ENCODE measurements at regions not wholly inside any gene's neighbourhood (a gene's known extent, or its start where the extent isn't known, plus 50 kb on each side); places are given as distances from the start of the nearest gene placed in this dataset.

- no peak overlapping the region for H3K4me3 ChIP-seq (ENCODE audit: low read depth, low read length)
- TF ChIP-seq CTCF (IDR thresholded peaks at IDR 0.05; ENCODE audit: low read depth, low read length, missing control alignments), result no peak
- DNase-seq (ENCODE audit: low read depth), result no peak
Measured at GRCh38 chr13:86003029-86003428, 203.8 kb upstream of the SLITRK6 start.

GRCh38 chr13:86000546-86000945 lies 201.3 kb upstream of the SLITRK6 start:
- no peak overlapping the region for H3K4me3 ChIP-seq (ENCODE audit: low read depth, low read length)
- no peak for DNase-seq (ENCODE audit: low read depth)
- no peak for TF ChIP-seq CTCF (IDR thresholded peaks at IDR 0.05; ENCODE audit: low read depth, low read length, missing control alignments)

- no peak for DNase-seq (ENCODE audit: low read depth)
- no peak overlapping the region for H3K4me3 ChIP-seq (ENCODE audit: low read depth, low read length)
- TF ChIP-seq CTCF (IDR thresholded peaks at IDR 0.05; ENCODE audit: low read depth, low read length, missing control alignments), result no peak
Measured at GRCh38 chr13:85997587-85997986, 198.4 kb upstream of the SLITRK6 start.

- no peak overlapping the region for H3K4me3 ChIP-seq (ENCODE audit: low read depth, low read length)
- TF ChIP-seq CTCF (IDR thresholded peaks at IDR 0.05; ENCODE audit: low read depth, low read length, missing control alignments), result no peak
- no peak for DNase-seq (ENCODE audit: low read depth)
Measured at GRCh38 chr13:85995788-85996418, 196.7 kb upstream of the SLITRK6 start.

GRCh38 chr13:85993567-85993966 lies 194.3 kb upstream of the SLITRK6 start:
- H3K4me3 ChIP-seq (ENCODE audit: low read depth, low read length), result no peak overlapping the region
- DNase-seq (ENCODE audit: low read depth), result no peak
- TF ChIP-seq CTCF (IDR thresholded peaks at IDR 0.05; ENCODE audit: low read depth, low read length, missing control alignments), result no peak

GRCh38 chr13:85990397-85990796 lies 191.2 kb upstream of the SLITRK6 start:
- DNase-seq (ENCODE audit: low read depth), result no peak
- TF ChIP-seq CTCF (IDR thresholded peaks at IDR 0.05; ENCODE audit: low read depth, low read length, missing control alignments), result no peak

GRCh38 chr13:85985797-85986196 lies 186.6 kb upstream of the SLITRK6 start:
- no peak overlapping the region for H3K4me3 ChIP-seq (ENCODE audit: low read depth, low read length)
- no peak for TF ChIP-seq CTCF (IDR thresholded peaks at IDR 0.05; ENCODE audit: low read depth, low read length, missing control alignments)
- DNase-seq (ENCODE audit: low read depth), result no peak

More at GRCh38 chr13:85990397-85990796, 191.2 kb upstream of the SLITRK6 start:
- no peak overlapping the region for H3K4me3 ChIP-seq (ENCODE audit: low read depth, low read length)

Measured in GM12864 (cell line).